HL-60 (cell line): ENCODE measurements at regions not wholly inside any gene's neighbourhood (a gene's known extent, or its start where the extent isn't known, plus 50 kb on each side); places are given as distances from the start of the nearest gene placed in this dataset.

Experiments
- DNase-seq, 2 experiments: peaks; one replicate each; pipeline ENCODE4 v3.0.0-alpha.2; 2010 to 2020; ENCODE audit warnings: low read depth in 1 of 2, low spot score in 1 of 2
- H3K27ac ChIP-seq: fragments of 250-450 bp; sonication (Bioruptor Pico); replicated peaks from 2 replicates; pipeline ENCODE4 v1.5.1; 2020; ENCODE audit warnings: mild to moderate bottlenecking, moderate library complexity
- H3K27me3 ChIP-seq: fragments of 250-450 bp; sonication (Bioruptor Pico); 2 replicates; pipeline ENCODE4 v1.5.1; 2021; ENCODE audit warnings: mild to moderate bottlenecking, moderate library complexity; ENCODE audit not compliant: insufficient read depth, poor library complexity, severe bottlenecking
- H3K4me3 ChIP-seq: replicated peaks from 2 replicates; pipeline ENCODE4 v1.5.1; 2011; ENCODE audit warnings: mild to moderate bottlenecking, control low read depth, low read length; ENCODE audit not compliant: insufficient read depth
- CTCF ChIP-seq: IDR thresholded peaks from one replicate; pipeline ENCODE4 v1.5.1; 2011; ENCODE audit warnings: low read length, control low read depth, inconsistent platforms; ENCODE audit not compliant: insufficient read depth
- GABPA ChIP-seq: IDR thresholded peaks from 2 replicates; pipeline ENCODE4 v1.6.1; 2012; ENCODE audit warnings: low read depth
- POLR2AphosphoS5 ChIP-seq: IDR thresholded peaks from 2 replicates; pipeline ENCODE4 v1.6.1; 2012; ENCODE audit warnings: low read depth
- SPI1 ChIP-seq: IDR thresholded peaks from 2 replicates; pipeline ENCODE4 v1.6.1; 2012; ENCODE audit warnings: low read depth, mild to moderate bottlenecking, borderline replicate concordance
- TF ChIP-seq, protein P1 (sequence below): IDR thresholded peaks from 2 replicates; pipeline ENCODE4 v1.6.1; 2012; ENCODE audit warnings: low read depth; ENCODE audit not compliant: insufficient replicate concordance

GRCh38 chrX:120750381-120750780 is 120.5 kb upstream of the C1GALT1C1 start:
- Histone ChIP-seq H3K27me3 (no peaks in the 10 kb centered on the region), H3K4me3 (no peak overlapping the region), H3K27ac (no peak overlapping the region)
- TF ChIP-seq SPI1 (no peak), GABPA (no peak), CTCF (no peak), POLR2AphosphoS5 (no peak)
- TF ChIP-seq, protein P1, sequence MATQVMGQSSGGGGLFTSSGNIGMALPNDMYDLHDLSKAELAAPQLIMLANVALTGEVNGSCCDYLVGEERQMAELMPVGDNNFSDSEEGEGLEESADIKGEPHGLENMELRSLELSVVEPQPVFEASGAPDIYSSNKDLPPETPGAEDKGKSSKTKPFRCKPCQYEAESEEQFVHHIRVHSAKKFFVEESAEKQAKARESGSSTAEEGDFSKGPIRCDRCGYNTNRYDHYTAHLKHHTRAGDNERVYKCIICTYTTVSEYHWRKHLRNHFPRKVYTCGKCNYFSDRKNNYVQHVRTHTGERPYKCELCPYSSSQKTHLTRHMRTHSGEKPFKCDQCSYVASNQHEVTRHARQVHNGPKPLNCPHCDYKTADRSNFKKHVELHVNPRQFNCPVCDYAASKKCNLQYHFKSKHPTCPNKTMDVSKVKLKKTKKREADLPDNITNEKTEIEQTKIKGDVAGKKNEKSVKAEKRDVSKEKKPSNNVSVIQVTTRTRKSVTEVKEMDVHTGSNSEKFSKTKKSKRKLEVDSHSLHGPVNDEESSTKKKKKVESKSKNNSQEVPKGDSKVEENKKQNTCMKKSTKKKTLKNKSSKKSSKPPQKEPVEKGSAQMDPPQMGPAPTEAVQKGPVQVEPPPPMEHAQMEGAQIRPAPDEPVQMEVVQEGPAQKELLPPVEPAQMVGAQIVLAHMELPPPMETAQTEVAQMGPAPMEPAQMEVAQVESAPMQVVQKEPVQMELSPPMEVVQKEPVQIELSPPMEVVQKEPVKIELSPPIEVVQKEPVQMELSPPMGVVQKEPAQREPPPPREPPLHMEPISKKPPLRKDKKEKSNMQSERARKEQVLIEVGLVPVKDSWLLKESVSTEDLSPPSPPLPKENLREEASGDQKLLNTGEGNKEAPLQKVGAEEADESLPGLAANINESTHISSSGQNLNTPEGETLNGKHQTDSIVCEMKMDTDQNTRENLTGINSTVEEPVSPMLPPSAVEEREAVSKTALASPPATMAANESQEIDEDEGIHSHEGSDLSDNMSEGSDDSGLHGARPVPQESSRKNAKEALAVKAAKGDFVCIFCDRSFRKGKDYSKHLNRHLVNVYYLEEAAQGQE, result no peak
- no peak for DNase-seq

- TF ChIP-seq, protein P1, result no peak
- TF ChIP-seq POLR2AphosphoS5, result 0 out of 2 replicates have a peak, but pooled peaks have one; percentile 20
- Histone ChIP-seq H3K27me3 (no peaks in the 10 kb centered on the region), H3K27ac (no peak overlapping the region), H3K4me3 (no peak overlapping the region)
- peak in 1 of 2 experiments; percentile 54 for DNase-seq
These were observed 119.4 kb upstream of the C1GALT1C1 start for GRCh38 chrX:120749141-120749846.

DNA sequence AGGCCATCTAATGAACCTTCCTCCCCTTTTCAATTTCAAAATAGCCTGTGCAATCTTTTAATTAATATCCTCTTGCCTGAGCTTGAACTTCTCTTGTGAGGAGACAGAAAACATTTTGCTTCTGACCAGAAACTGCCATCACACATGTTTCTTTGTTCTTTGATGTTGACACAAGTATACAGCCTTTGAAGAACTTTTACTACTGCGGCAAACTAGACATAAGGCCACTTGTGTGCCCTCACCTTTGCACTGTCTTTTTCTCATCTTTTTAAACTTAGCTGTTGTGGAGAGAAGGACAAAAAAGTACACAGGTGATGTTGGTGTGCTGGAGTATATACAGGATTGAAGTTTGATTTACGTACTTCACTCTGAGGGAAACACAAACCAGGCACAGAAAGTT is 116.3 kb upstream of the C1GALT1C1 start:
- no peak overlapping the region for H3K27ac ChIP-seq
- H3K27me3 ChIP-seq, result no peaks in the 10 kb centered on the region
- no peak overlapping the region for H3K4me3 ChIP-seq
- no peak for TF ChIP-seq CTCF
- no peak for TF ChIP-seq SPI1
- no peak for TF ChIP-seq GABPA
- TF ChIP-seq POLR2AphosphoS5, result no peak
- TF ChIP-seq, protein P1, result no peak
- DNase-seq, result no peak
